ENCODE measurements at regions not wholly inside any gene's neighbourhood (a gene's known extent, or its start where the extent isn't known, plus 50 kb on each side); places are given as distances from the start of the nearest gene placed in this dataset.

- TF ChIP-seq CTCF (IDR thresholded peaks at IDR 0.05) (no peak), POLR2A (IDR thresholded peaks at IDR 0.05) (no peak), POLR2AphosphoS5 (IDR thresholded peaks at IDR 0.05) (no peak)
Observed at GRCh38 chr2:121965661-121966060, 210.2 kb downstream of the TSN start.
